ENCODE measurements at regions not wholly inside any gene's neighbourhood (a gene's known extent, or its start where the extent isn't known, plus 50 kb on each side); places are given as distances from the start of the nearest gene placed in this dataset. TPM values are rescaled to one million over a fixed set of nuclear protein-coding genes. Genes with fewer than 3 reads are reported as not detected.

DNA sequence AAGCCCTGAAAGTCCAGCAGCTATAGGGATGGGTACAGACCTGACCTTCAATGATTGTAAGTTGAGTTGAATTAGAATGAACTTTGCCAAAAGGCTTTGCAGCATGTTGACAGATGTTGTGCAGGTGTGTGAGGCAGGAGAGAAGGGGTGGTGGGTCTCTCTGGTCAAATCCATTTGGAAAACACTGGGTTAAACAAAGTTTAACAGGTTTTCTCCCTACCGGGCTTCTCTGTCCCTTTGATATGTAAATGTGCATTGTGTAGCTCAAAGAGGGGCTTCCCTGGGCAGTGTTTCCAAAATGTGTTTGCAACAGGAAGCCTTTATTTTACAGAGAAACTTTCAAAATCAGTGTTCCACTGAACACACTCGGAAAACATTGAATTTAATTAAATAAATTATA lies 72.1 kb upstream of the BRINP1 start:
- H3K27ac Mint-ChIP-seq, result no peak overlapping the region

GRCh38 chr9:119436261-119436660 lies 67.0 kb upstream of the BRINP1 start:
- no peaks in the 10 kb centered on the region for H3K4me1 Mint-ChIP-seq
- no peaks in the 10 kb centered on the region for H3K27me3 ChIP-seq (ENCODE audit: insufficient read depth, low read length)
- intact Hi-C loops (cut with micrococcal nuclease), result no loop called here

More for the DNA sequence above, 72.1 kb upstream of the BRINP1 start:
- POLR2A ChIA-PET (ENCODE audit: partially characterized antibody), result no interaction called here
- Histone ChIP-seq H3K4me3 (ENCODE audit: low read length in 2 of 2) (no peak overlapping the region), H3K9me3 (ENCODE audit: control insufficient read depth in 1 of 2, low read length in 2 of 2) (no peaks in the 10 kb centered on the region), H3K4me1 (ENCODE audit: insufficient read depth, low read length) (no peaks in the 10 kb centered on the region), H3K27me3 (ENCODE audit: insufficient read depth, low read length) (no peaks in the 10 kb centered on the region), H3K36me3 (ENCODE audit: insufficient read depth, low read length) (no peaks in the 10 kb centered on the region), H3K27ac (ENCODE audit: low read depth, low read length) (no peak overlapping the region)
- H3K4me1 Mint-ChIP-seq, result no peaks in the 10 kb centered on the region
- H3K9me3 Mint-ChIP-seq, result peaks cover 0 to 13% (median under 1%) of the 10 kb centered on the region in 8 donors
- no peaks in the 10 kb centered on the region for H3K27me3 Mint-ChIP-seq
- CTCF ChIA-PET (ENCODE audit: partially characterized antibody), result no interaction called here
- no peak for DNase-seq
- intact Hi-C loops (cut with micrococcal nuclease), result no loop called here
- no peak overlapping the region for H3K4me3 Mint-ChIP-seq
- no peaks in the 10 kb centered on the region for H3K36me3 Mint-ChIP-seq

DNA sequence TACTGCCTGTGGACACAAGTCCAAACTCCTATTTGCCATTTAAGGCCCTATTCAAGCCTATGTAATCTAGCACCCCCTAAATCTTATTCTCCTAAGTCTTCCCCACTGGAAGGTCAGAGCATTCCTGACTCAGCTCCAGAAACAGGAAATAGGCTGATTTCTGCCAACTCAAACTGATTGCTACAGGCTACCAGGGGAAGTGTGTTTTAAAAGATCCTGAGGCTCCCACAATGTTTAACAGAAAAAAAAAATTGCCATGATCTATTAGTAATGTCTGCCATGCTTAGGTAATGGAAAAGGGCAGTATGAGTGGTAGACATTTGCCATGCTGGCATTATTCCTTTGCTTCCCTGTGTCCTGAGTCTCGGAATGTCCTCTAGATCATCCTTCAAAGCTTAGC lies 65.8 kb upstream of the BRINP1 start:
- no peaks in the 10 kb centered on the region for H3K36me3 ChIP-seq (ENCODE audit: insufficient read depth, low read length)
- H3K27me3 ChIP-seq (ENCODE audit: insufficient read depth, low read length), result no peaks in the 10 kb centered on the region
- no peaks in the 10 kb centered on the region for H3K36me3 Mint-ChIP-seq
- no peaks in the 10 kb centered on the region for H3K4me1 ChIP-seq (ENCODE audit: insufficient read depth, low read length)
- no peak overlapping the region for H3K27ac ChIP-seq (ENCODE audit: low read depth, low read length)
- H3K27me3 Mint-ChIP-seq, result no peaks in the 10 kb centered on the region
- H3K9me3 Mint-ChIP-seq, result peaks cover 0 to 5% (median 2%) of the 10 kb centered on the region in 8 donors
- intact Hi-C loops (cut with micrococcal nuclease), result no loop called here
- ChIA-PET CTCF (ENCODE audit: partially characterized antibody) (no interaction called here), POLR2A (ENCODE audit: partially characterized antibody) (no interaction called here)
- H3K4me3 Mint-ChIP-seq, result no peak overlapping the region
- H3K27ac Mint-ChIP-seq, result no peak overlapping the region
- H3K9me3 ChIP-seq (ENCODE audit: control insufficient read depth in 1 of 2, low read length in 2 of 2), result no peaks in the 10 kb centered on the region
- no peak for DNase-seq
- no peaks in the 10 kb centered on the region for H3K4me1 Mint-ChIP-seq
- no peak overlapping the region for H3K4me3 ChIP-seq (ENCODE audit: low read length in 2 of 2)

More at GRCh38 chr9:119436261-119436660, 67.0 kb upstream of the BRINP1 start:
- Mint-ChIP-seq H3K4me3 (no peak overlapping the region), H3K36me3 (no peaks in the 10 kb centered on the region), H3K27ac (no peak overlapping the region), H3K9me3 (peaks cover 0 to 5% (median 3%) of the 10 kb centered on the region in 8 donors), H3K27me3 (no peaks in the 10 kb centered on the region)
- ChIA-PET CTCF (ENCODE audit: partially characterized antibody) (no interaction called here), POLR2A (ENCODE audit: partially characterized antibody) (no interaction called here)
- H3K4me1 ChIP-seq (ENCODE audit: insufficient read depth, low read length), result no peaks in the 10 kb centered on the region
- H3K36me3 ChIP-seq (ENCODE audit: insufficient read depth, low read length), result no peaks in the 10 kb centered on the region
- DNase-seq, result no peak
- no peaks in the 10 kb centered on the region for H3K9me3 ChIP-seq (ENCODE audit: control insufficient read depth in 1 of 2, low read length in 2 of 2)
- H3K27ac ChIP-seq (ENCODE audit: low read depth, low read length), result no peak overlapping the region
- no peak overlapping the region for H3K4me3 ChIP-seq (ENCODE audit: low read length in 2 of 2)

DNA sequence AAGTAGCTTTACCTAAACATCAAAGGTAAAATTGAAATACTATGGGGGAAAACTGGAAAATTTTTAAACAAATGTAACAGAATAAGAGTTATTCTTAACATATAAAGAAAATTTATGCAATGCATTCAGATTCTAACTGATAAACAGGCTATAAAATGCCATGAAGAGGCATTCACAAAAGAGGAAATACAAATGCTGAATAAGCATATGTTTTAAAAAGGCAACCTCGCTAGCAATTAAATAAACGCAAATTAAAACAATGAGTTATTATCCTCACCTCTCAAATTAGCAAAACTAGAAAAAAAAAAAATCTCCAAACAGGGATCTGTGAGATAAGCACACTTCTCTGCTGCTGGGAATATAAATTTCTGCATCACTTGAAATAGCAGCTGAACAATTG lies 63.2 kb upstream of the BRINP1 start:
- Histone ChIP-seq H3K9me3 (ENCODE audit: control insufficient read depth in 1 of 2, low read length in 2 of 2) (no peaks in the 10 kb centered on the region), H3K4me3 (ENCODE audit: low read length in 2 of 2) (no peak overlapping the region), H3K27me3 (ENCODE audit: insufficient read depth, low read length) (no peaks in the 10 kb centered on the region), H3K36me3 (ENCODE audit: insufficient read depth, low read length) (no peaks in the 10 kb centered on the region), H3K27ac (ENCODE audit: low read depth, low read length) (no peak overlapping the region), H3K4me1 (ENCODE audit: insufficient read depth, low read length) (no peaks in the 10 kb centered on the region)
- Mint-ChIP-seq H3K4me1 (no peaks in the 10 kb centered on the region), H3K27me3 (no peaks in the 10 kb centered on the region), H3K36me3 (no peaks in the 10 kb centered on the region), H3K27ac (no peak overlapping the region), H3K4me3 (no peak overlapping the region), H3K9me3 (peaks cover 0 to 6% (median 2%) of the 10 kb centered on the region in 8 donors)
- no peak for DNase-seq
- intact Hi-C loops (cut with micrococcal nuclease), result no loop called here
- POLR2A ChIA-PET (ENCODE audit: partially characterized antibody), result no interaction called here
- CTCF ChIA-PET (ENCODE audit: partially characterized antibody), result no interaction called here

DNA sequence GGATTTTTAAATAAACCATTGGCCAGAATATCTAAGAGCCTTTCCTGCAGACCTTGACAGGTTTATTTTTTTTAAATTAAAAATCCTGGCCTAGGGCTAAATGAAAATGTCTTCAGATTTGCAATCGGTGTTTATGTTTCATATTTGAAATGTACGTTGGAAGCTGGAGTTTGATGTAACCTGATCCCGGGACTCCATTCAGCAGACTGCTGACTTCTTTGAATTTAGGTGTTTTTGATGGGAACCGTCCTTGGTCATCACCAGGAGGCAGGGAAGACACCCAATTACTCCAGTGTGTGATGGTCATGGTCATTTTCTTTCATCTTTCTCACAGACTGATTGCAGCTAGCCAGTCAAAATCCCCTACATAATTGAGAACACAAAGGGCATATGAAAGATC lies 60.1 kb upstream of the BRINP1 start:
- no peaks in the 10 kb centered on the region for H3K9me3 ChIP-seq (ENCODE audit: control insufficient read depth in 1 of 2, low read length in 2 of 2)
- H3K27ac Mint-ChIP-seq, result no peak overlapping the region
- H3K4me3 ChIP-seq (ENCODE audit: low read length in 2 of 2), result no peak overlapping the region
- H3K4me1 ChIP-seq (ENCODE audit: insufficient read depth, low read length), result no peaks in the 10 kb centered on the region
- H3K27me3 ChIP-seq (ENCODE audit: insufficient read depth, low read length), result no peaks in the 10 kb centered on the region
- H3K4me3 Mint-ChIP-seq, result no peak overlapping the region
- DNase-seq, result no peak
- ChIA-PET CTCF (ENCODE audit: partially characterized antibody) (no interaction called here), POLR2A (ENCODE audit: partially characterized antibody) (no interaction called here)
- no peaks in the 10 kb centered on the region for H3K36me3 ChIP-seq (ENCODE audit: insufficient read depth, low read length)
- no peak overlapping the region for H3K27ac ChIP-seq (ENCODE audit: low read depth, low read length)
- intact Hi-C loops (cut with micrococcal nuclease), result no loop called here
- no peaks in the 10 kb centered on the region for H3K4me1 Mint-ChIP-seq
- no peaks in the 10 kb centered on the region for H3K27me3 Mint-ChIP-seq
- H3K9me3 Mint-ChIP-seq, result peaks cover 0 to 10% (median 3%) of the 10 kb centered on the region in 8 donors
- no peaks in the 10 kb centered on the region for H3K36me3 Mint-ChIP-seq

DNA sequence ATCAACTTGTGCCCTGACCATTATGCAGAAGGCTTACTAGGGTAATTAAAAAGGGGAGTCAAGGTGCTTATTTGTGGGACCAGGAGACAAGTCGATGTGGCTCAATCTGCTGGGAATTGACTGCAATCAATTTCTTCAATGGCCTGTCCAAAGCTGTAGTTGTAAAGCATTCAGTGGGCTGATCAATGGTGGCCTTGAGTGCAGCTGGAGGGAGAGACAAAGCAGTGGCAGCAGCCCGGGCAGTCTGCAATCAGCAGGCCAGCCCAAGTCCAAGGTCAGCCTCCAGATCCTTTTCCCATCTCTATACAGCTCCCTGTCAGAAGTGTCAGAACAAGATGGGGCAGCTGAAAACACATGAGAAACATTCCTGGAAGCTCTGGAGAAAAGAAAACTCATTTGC lies 51.0 kb upstream of the BRINP1 start:
- POLR2A ChIA-PET (ENCODE audit: partially characterized antibody), result no interaction called here
- Histone ChIP-seq H3K27ac (ENCODE audit: low read depth, low read length) (no peak overlapping the region), H3K4me3 (ENCODE audit: low read length in 2 of 2) (no peak overlapping the region), H3K36me3 (ENCODE audit: insufficient read depth, low read length) (no peaks in the 10 kb centered on the region), H3K4me1 (ENCODE audit: insufficient read depth, low read length) (no peaks in the 10 kb centered on the region), H3K27me3 (ENCODE audit: insufficient read depth, low read length) (no peaks in the 10 kb centered on the region), H3K9me3 (ENCODE audit: control insufficient read depth in 1 of 2, low read length in 2 of 2) (no peaks in the 10 kb centered on the region)
- H3K4me3 Mint-ChIP-seq, result no peak overlapping the region
- H3K27me3 Mint-ChIP-seq, result no peaks in the 10 kb centered on the region
- H3K36me3 Mint-ChIP-seq, result no peaks in the 10 kb centered on the region
- CTCF ChIA-PET (ENCODE audit: partially characterized antibody), result no interaction called here
- H3K4me1 Mint-ChIP-seq, result no peaks in the 10 kb centered on the region
- no peak overlapping the region for H3K27ac Mint-ChIP-seq
- DNase-seq, result no peak
- intact Hi-C loops (cut with micrococcal nuclease), result no loop called here
- peaks cover 0 to 7% (median 3%) of the 10 kb centered on the region in 8 donors for H3K9me3 Mint-ChIP-seq

Small RNAs in the stretch of these regions (microRNA-seq; reads per million reads assigned to microRNA genes)
- gene MIR147A (ENCODE audit: borderline microRNAs expressed, borderline number of aligned reads, borderline replicate concordance), result not detected
